PC-3 (cell line): ENCODE measurements at regions not wholly inside any gene's neighbourhood (a gene's known extent, or its start where the extent isn't known, plus 50 kb on each side); places are given as distances from the start of the nearest gene placed in this dataset.

Experiments used
- ATAC-seq: fragments of 200-7000 bp; cut with Tn5 transposase; 2 replicates; pipeline ENCODE4 v1.9.1; 2020; ENCODE audit warnings: mild to moderate bottlenecking, moderate library complexity
- BruUV-seq: library from RNA; stranded (reverse); fragments of 400-500 nt; replicated peaks from 2 replicates; lab custom pipeline; 2021; lab: Mats Ljungman, UMichigan
- CTCF ChIA-PET: fragments of 300-600 bp; sonication (Branson Sonifier 250); formaldehyde crosslinking; loops from one replicate; lab custom pipeline; 2022; ENCODE audit warnings: antibody characterized with exemption; lab: Charles Lee
- POLR2A ChIA-PET: fragments of 300-600 bp; sonication (Branson Sonifier 250); formaldehyde crosslinking; loops from one replicate; lab custom pipeline; 2022; ENCODE audit warnings: antibody characterized with exemption; ENCODE audit not compliant: unreplicated experiment; lab: Charles Lee
- DNase-seq: peaks from one replicate; pipeline ENCODE4 v3.0.0-alpha.2; 2015
- H2AFZ ChIP-seq: fragments of 300-600 bp; sonication (generic); 2 replicates; pipeline ENCODE4 v1.6.0; 2016; ENCODE audit warnings: antibody characterized with exemption, low read length
- H3F3A ChIP-seq: fragments of 300-600 bp; sonication (generic); one replicate; pipeline ENCODE4 v1.6.0; 2017; ENCODE audit warnings: antibody characterized with exemption, low read length, control low read depth, mild to moderate bottlenecking; ENCODE audit not compliant: unreplicated experiment
- H3K27ac ChIP-seq: fragments of 300-600 bp; sonication (generic); 2 replicates; pipeline ENCODE4 v1.5.1; 2016; ENCODE audit warnings: mild to moderate bottlenecking, low read length
- H3K27me3 ChIP-seq: fragments of 300-600 bp; sonication (generic); 2 replicates; pipeline ENCODE4 v1.6.1; 2016; ENCODE audit warnings: low read length, mixed read lengths
- H3K36me3 ChIP-seq: fragments of 300-600 bp; sonication (generic); 2 replicates; pipeline ENCODE4 v1.6.1; 2016; ENCODE audit warnings: low read depth, mixed run types, low read length, mixed read lengths
- H3K4me1 ChIP-seq: fragments of 300-600 bp; sonication (generic); 2 replicates; pipeline ENCODE4 v1.5.1; 2016; ENCODE audit warnings: low read length; ENCODE audit not compliant: insufficient read depth
- H3K4me2 ChIP-seq: fragments of 300-600 bp; sonication (generic); 2 replicates; pipeline ENCODE4 v1.6.0; 2016; ENCODE audit warnings: low read length
- H3K4me3 ChIP-seq: fragments of 300-600 bp; sonication (generic); 2 replicates; pipeline ENCODE4 v1.5.1; 2016; ENCODE audit warnings: mild to moderate bottlenecking, low read length, mixed read lengths
- H3K79me2 ChIP-seq: fragments of 300-600 bp; sonication (generic); 2 replicates; pipeline ENCODE4 v1.6.1; 2017; ENCODE audit warnings: low read length, mixed read lengths
- H3K9ac ChIP-seq: fragments of 300-600 bp; sonication (generic); 2 replicates; pipeline ENCODE4 v1.6.0; 2016; ENCODE audit warnings: mild to moderate bottlenecking, low read length
- H3K9me2 ChIP-seq: fragments of 300-600 bp; sonication (generic); replicated peaks from 2 replicates; pipeline ENCODE4 v1.6.1; 2016; ENCODE audit warnings: mixed run types, low read length, mixed read lengths
- H3K9me3 ChIP-seq: fragments of 300-600 bp; sonication (generic); 2 replicates; pipeline ENCODE4 v1.6.1; 2016; ENCODE audit warnings: low read length, mixed read lengths
- H4K20me1 ChIP-seq: fragments of 300-600 bp; sonication (generic); 2 replicates; pipeline ENCODE4 v1.6.1; 2016; ENCODE audit warnings: low read length, mixed read lengths
- EZH2 ChIP-seq: fragments of 300-600 bp; sonication (generic); IDR thresholded peaks from one replicate; pipeline ENCODE4 v1.6.1; 2017; ENCODE audit warnings: antibody characterized with exemption, mild to moderate bottlenecking, low read length; ENCODE audit not compliant: unreplicated experiment
- EZH2phosphoT487 ChIP-seq: fragments of 300-600 bp; sonication (generic); IDR thresholded peaks from 2 replicates; pipeline ENCODE4 v1.6.1; 2018; ENCODE audit warnings: mild to moderate bottlenecking, antibody characterized with exemption, low read length, borderline replicate concordance
- intact Hi-C: fragments of 100-400 bp; cut with micrococcal nuclease; formaldehyde crosslinking; loops from 2 replicates; pipeline ENCODE4 v1.9.0; 2023
- TF ChIP-seq, protein P1 (sequence below): fragments of 300-600 bp; sonication (generic); conservative IDR thresholded peaks from 2 replicates; pipeline ENCODE4 v1.5.1; 2017; ENCODE audit warnings: antibody characterized with exemption, low read depth, mild to moderate bottlenecking, low read length

DNA sequence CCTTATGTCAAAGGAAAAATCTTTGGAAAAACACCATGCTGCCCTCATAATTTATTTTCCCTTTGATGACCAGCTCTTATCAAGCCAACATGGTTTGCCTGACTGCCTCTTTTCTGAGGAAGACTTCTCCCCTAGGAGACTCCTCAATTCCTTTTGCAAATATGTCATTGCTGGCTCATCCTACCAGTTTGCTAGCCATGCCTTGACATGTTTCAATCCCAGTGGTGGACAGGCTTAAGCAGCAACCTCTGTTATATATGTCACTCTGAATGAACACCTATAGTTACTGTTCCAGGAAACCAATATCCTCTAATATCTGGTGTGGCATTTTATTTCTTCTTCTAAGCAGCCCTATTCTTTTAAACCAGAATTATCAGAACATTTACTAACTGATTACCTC is 615.8 kb downstream of the HTR1A start:
- POLR2A ChIA-PET = no interaction called here
- ATAC-seq = no peak

DNA sequence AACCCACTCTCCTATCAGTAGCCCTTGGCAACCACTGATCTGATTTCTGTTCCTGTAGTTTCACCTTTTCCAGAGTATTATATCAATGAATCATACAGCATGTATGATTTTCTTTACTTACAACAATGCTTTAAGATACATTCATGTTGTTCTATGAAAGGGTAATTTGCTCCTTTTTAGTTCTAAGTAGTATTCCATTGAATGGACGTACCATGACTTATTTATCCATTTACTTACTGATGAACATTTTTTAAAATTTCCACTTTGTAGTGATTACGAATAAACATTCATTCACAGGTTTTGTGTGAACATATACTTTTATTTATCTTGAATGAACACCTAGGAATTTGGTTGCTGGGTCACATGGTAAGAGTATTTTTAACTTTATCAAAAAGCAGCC is 620.8 kb downstream of the HTR1A start:
- Histone ChIP-seq H3K36me3 (no peaks in the 10 kb centered on the region), H3K9me3 (peaks cover 3% of the 10 kb centered on the region; the same call in 1 of the 2 replicates), H4K20me1 (no peaks in the 10 kb centered on the region), H3K4me2 (no peak overlapping the region), H3K9ac (no peak overlapping the region), H3K9me2 (no peaks in the 10 kb centered on the region), H3K27ac (no peak overlapping the region), H2AFZ (no peak overlapping the region), H3K4me3 (no peak overlapping the region), H3F3A (no peaks in the 10 kb centered on the region), H3K79me2 (no peaks in the 10 kb centered on the region), H3K27me3 (no peaks in the 10 kb centered on the region), H3K4me1 (no peaks in the 10 kb centered on the region)
- POLR2A ChIA-PET = no interaction called here
- DNase-seq = no peak
- CTCF ChIA-PET = no interaction called here
- TF ChIP-seq, protein P1, sequence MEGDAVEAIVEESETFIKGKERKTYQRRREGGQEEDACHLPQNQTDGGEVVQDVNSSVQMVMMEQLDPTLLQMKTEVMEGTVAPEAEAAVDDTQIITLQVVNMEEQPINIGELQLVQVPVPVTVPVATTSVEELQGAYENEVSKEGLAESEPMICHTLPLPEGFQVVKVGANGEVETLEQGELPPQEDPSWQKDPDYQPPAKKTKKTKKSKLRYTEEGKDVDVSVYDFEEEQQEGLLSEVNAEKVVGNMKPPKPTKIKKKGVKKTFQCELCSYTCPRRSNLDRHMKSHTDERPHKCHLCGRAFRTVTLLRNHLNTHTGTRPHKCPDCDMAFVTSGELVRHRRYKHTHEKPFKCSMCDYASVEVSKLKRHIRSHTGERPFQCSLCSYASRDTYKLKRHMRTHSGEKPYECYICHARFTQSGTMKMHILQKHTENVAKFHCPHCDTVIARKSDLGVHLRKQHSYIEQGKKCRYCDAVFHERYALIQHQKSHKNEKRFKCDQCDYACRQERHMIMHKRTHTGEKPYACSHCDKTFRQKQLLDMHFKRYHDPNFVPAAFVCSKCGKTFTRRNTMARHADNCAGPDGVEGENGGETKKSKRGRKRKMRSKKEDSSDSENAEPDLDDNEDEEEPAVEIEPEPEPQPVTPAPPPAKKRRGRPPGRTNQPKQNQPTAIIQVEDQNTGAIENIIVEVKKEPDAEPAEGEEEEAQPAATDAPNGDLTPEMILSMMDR = no peak
- TF ChIP-seq EZH2phosphoT487 (no peak), EZH2 (no peak)
- ATAC-seq = no peak
- BruUV-seq = no TSS peak
- intact Hi-C loops = no loop called here

More for the DNA sequence above, 615.8 kb downstream of the HTR1A start:
- Histone ChIP-seq H3K9me3 (peaks cover 1% of the 10 kb centered on the region; the same call in 1 of the 2 replicates), H3K4me1 (peaks cover 8% of the 10 kb centered on the region), H3K4me2 (no peak overlapping the region), H3K9ac (no peak overlapping the region), H3K36me3 (no peaks in the 10 kb centered on the region), H4K20me1 (no peaks in the 10 kb centered on the region), H3K4me3 (no peak overlapping the region), H3K79me2 (no peaks in the 10 kb centered on the region), H2AFZ (no peak overlapping the region), H3K9me2 (no peaks in the 10 kb centered on the region), H3F3A (no peaks in the 10 kb centered on the region), H3K27me3 (no peaks in the 10 kb centered on the region), H3K27ac (no peak overlapping the region)
- CTCF ChIA-PET = no interaction called here
- TF ChIP-seq EZH2 = no peak
- no peak for TF ChIP-seq EZH2phosphoT487
- TF ChIP-seq, protein P1 = no peak
- intact Hi-C loops = no loop called here
- no peak for DNase-seq
- no TSS peak for BruUV-seq

DNA sequence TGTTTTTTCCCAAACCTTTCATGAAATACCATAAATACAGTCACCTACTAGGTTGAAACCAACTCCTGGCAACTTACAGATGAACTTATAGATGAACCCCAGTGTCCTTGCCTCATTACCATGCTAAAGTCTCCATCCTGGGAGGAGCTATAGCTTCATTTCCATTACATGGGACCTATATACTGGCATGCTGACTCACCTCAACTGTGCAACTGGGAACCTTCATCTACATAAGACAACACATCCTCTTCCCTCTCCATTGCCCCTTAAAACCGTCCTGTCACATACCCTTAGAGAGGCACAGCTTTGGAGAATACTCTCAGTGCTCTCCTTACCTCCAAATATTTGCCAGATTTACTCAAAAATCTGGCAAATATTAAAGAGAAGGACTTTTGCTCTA is 638.3 kb downstream of the HTR1A start:
- intact Hi-C loops = no loop called here
- no peak overlapping the region for H3K4me2 ChIP-seq
- peaks cover 6% of the 10 kb centered on the region; the same call in 1 of the 2 replicates for H3K4me1 ChIP-seq
- TF ChIP-seq, protein P1 = no peak
- TF ChIP-seq EZH2phosphoT487 (no peak), EZH2 (no peak)
- ATAC-seq (no peak), DNase-seq (no peak)
- H3K9me2 ChIP-seq = no peaks in the 10 kb centered on the region
- no TSS peak for BruUV-seq
- no peaks in the 10 kb centered on the region for H4K20me1 ChIP-seq
- no peak overlapping the region for H3K9ac ChIP-seq
- POLR2A ChIA-PET = no interaction called here
- H2AFZ ChIP-seq = no peak overlapping the region
- no peaks in the 10 kb centered on the region for H3K27me3 ChIP-seq
- H3K4me3 ChIP-seq = no peak overlapping the region
- H3K79me2 ChIP-seq = no peaks in the 10 kb centered on the region
- no peaks in the 10 kb centered on the region for H3K36me3 ChIP-seq
- H3F3A ChIP-seq = no peaks in the 10 kb centered on the region
- no peak overlapping the region for H3K27ac ChIP-seq
- no peaks in the 10 kb centered on the region for H3K9me3 ChIP-seq
- CTCF ChIA-PET = no interaction called here
